Vagina (tissue), 2 donors: ENCODE measurements at regions not wholly inside any gene's neighbourhood (a gene's known extent, or its start where the extent isn't known, plus 50 kb on each side); places are given as distances from the start of the nearest gene placed in this dataset.

Experiments
- CTCF ChIP-seq, 3 experiments: fragments of 450-650 bp in 2 of 3; fragments of 200-600 bp in 1 of 3; sonication (generic) in 1 of 3; IDR thresholded peaks; one replicate each; pipeline ENCODE4 v1.5.1; 2017 to 2019; ENCODE audit warnings: antibody characterized with exemption in 3 of 3, mild to moderate bottlenecking in 2 of 3, moderate library complexity in 2 of 3
- POLR2A ChIP-seq, 2 donors: fragments of 450-650 bp; IDR thresholded peaks; one replicate each; pipeline ENCODE4 v1.6.1; 2017; ENCODE audit warnings: antibody characterized with exemption in 2 of 2, mild to moderate bottlenecking in 2 of 2, moderate library complexity in 2 of 2

GRCh38 chr22:49024775-49025440, 802.8 kb downstream of the BRD1 start:
- no peak for TF ChIP-seq POLR2A (IDR thresholded peaks at IDR 0.05)
- no peak for TF ChIP-seq CTCF (IDR thresholded peaks at IDR 0.05)
